Progenitor cell of endocrine pancreas (in vitro differentiated cells): ENCODE measurements at regions not wholly inside any gene's neighbourhood (a gene's known extent, or its start where the extent isn't known, plus 50 kb on each side); places are given as distances from the start of the nearest gene placed in this dataset.

Experiments
- DNase-seq: peaks from one replicate; pipeline ENCODE4 v3.0.0; 2021; ENCODE audit warnings: low spot score; ENCODE audit not compliant: unreplicated experiment
- H3K27ac Mint-ChIP-seq: 2 replicates; pipeline ENCODE4 v1.8.0; 2021; ENCODE audit warnings: mild to moderate bottlenecking, moderate library complexity, mixed read lengths
- H3K27me3 Mint-ChIP-seq: 2 replicates; pipeline ENCODE4 v1.8.0; 2021; ENCODE audit warnings: mixed read lengths
- H3K36me3 Mint-ChIP-seq: 2 replicates; pipeline ENCODE4 v1.8.0; 2022; ENCODE audit warnings: mixed read lengths; ENCODE audit not compliant: insufficient read depth
- H3K4me1 Mint-ChIP-seq: 2 replicates; pipeline ENCODE4 v1.8.0; 2021; ENCODE audit warnings: low read depth, mixed read lengths
- H3K4me3 Mint-ChIP-seq: 2 replicates; pipeline ENCODE4 v1.8.0; 2021; ENCODE audit warnings: low read depth, mild to moderate bottlenecking, moderate library complexity, mixed read lengths
- H3K9me3 Mint-ChIP-seq: 2 replicates; pipeline ENCODE4 v1.8.0; 2021; ENCODE audit warnings: low read depth, mixed read lengths
- CTCF ChIP-seq: fragments of 200-600 bp; sonication (generic); IDR thresholded peaks from one replicate; pipeline ENCODE4 v1.5.0; 2021; ENCODE audit warnings: antibody characterized with exemption, mild to moderate bottlenecking; ENCODE audit not compliant: unreplicated experiment

- DNase-seq = no peak
- H3K36me3 Mint-ChIP-seq = no peaks in the 10 kb centered on the region
These were observed 189.5 kb downstream of the SEC61B start for GRCh38 chr9:99411479-99412115.

GRCh38 chr9:99412606-99413005, 190.5 kb downstream of the SEC61B start:
- H3K4me3 Mint-ChIP-seq = no peak overlapping the region
- no peaks in the 10 kb centered on the region for H3K36me3 Mint-ChIP-seq
- no peak for TF ChIP-seq CTCF
- no peaks in the 10 kb centered on the region for H3K4me1 Mint-ChIP-seq
- DNase-seq = no peak
- no peaks in the 10 kb centered on the region for H3K27me3 Mint-ChIP-seq
- no peak overlapping the region for H3K27ac Mint-ChIP-seq
- peaks cover 3% of the 10 kb centered on the region for H3K9me3 Mint-ChIP-seq

More at GRCh38 chr9:99411479-99412115, 189.5 kb downstream of the SEC61B start:
- Mint-ChIP-seq H3K4me3 (no peak overlapping the region), H3K27me3 (no peaks in the 10 kb centered on the region), H3K27ac (no peak overlapping the region), H3K4me1 (no peaks in the 10 kb centered on the region), H3K9me3 (peaks cover 3% of the 10 kb centered on the region)
- TF ChIP-seq CTCF = no peak

GRCh38 chr9:99414321-99414720, 192.2 kb downstream of the SEC61B start:
- H3K4me3 Mint-ChIP-seq = no peak overlapping the region
- H3K27ac Mint-ChIP-seq = no peak overlapping the region
- no peak for DNase-seq
- H3K36me3 Mint-ChIP-seq = no peaks in the 10 kb centered on the region
- no peaks in the 10 kb centered on the region for H3K4me1 Mint-ChIP-seq
- TF ChIP-seq CTCF = no peak
- H3K27me3 Mint-ChIP-seq = no peaks in the 10 kb centered on the region
- H3K9me3 Mint-ChIP-seq = peaks cover 3% of the 10 kb centered on the region

GRCh38 chr9:99415606-99416005, 193.5 kb downstream of the SEC61B start:
- Mint-ChIP-seq H3K4me1 (no peaks in the 10 kb centered on the region), H3K36me3 (no peaks in the 10 kb centered on the region), H3K27ac (no peak overlapping the region), H3K27me3 (no peaks in the 10 kb centered on the region), H3K4me3 (no peak overlapping the region), H3K9me3 (peaks cover 3% of the 10 kb centered on the region)
- no peak for TF ChIP-seq CTCF
- no peak for DNase-seq

- Mint-ChIP-seq H3K36me3 (no peaks in the 10 kb centered on the region), H3K27me3 (no peaks in the 10 kb centered on the region), H3K4me3 (no peak overlapping the region), H3K9me3 (peaks cover 3% of the 10 kb centered on the region), H3K27ac (no peak overlapping the region), H3K4me1 (no peaks in the 10 kb centered on the region)
- DNase-seq = no peak
- no peak for TF ChIP-seq CTCF
These were observed 193.9 kb downstream of the SEC61B start for GRCh38 chr9:99416007-99416406.
